ENCODE measurements at regions not wholly inside any gene's neighbourhood (a gene's known extent, or its start where the extent isn't known, plus 50 kb on each side); places are given as distances from the start of the nearest gene placed in this dataset.
A peak's percentile ranks its signal among the peaks of the same experiment; 100 is the strongest.
"Not testable (repeated sequence)": the region's sequence is repeated elsewhere in the genome, so short reads cannot be mapped to it uniquely, and the experiment has no call there.

DNA sequence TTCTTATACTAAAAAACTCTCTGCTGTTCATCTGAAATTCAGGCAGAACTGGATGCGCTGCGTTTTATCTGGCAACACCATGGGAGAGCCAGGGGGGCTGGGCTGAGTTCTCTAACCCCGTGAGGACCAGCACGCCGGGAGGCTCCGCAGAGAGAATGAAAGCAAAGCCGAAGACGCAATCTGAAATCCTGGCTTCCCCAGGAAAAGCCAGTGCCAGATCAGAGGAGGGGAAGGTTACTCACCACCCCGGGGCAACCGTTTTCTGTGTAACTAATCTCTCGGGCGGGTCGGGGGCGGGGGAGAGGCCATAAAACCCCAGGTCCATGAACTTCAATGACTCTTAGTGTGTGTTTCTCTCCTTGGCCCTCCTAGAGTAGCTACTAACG lies 99.4 kb downstream of the SHANK2 start (continued):
- TF ChIP-seq, protein P1, sequence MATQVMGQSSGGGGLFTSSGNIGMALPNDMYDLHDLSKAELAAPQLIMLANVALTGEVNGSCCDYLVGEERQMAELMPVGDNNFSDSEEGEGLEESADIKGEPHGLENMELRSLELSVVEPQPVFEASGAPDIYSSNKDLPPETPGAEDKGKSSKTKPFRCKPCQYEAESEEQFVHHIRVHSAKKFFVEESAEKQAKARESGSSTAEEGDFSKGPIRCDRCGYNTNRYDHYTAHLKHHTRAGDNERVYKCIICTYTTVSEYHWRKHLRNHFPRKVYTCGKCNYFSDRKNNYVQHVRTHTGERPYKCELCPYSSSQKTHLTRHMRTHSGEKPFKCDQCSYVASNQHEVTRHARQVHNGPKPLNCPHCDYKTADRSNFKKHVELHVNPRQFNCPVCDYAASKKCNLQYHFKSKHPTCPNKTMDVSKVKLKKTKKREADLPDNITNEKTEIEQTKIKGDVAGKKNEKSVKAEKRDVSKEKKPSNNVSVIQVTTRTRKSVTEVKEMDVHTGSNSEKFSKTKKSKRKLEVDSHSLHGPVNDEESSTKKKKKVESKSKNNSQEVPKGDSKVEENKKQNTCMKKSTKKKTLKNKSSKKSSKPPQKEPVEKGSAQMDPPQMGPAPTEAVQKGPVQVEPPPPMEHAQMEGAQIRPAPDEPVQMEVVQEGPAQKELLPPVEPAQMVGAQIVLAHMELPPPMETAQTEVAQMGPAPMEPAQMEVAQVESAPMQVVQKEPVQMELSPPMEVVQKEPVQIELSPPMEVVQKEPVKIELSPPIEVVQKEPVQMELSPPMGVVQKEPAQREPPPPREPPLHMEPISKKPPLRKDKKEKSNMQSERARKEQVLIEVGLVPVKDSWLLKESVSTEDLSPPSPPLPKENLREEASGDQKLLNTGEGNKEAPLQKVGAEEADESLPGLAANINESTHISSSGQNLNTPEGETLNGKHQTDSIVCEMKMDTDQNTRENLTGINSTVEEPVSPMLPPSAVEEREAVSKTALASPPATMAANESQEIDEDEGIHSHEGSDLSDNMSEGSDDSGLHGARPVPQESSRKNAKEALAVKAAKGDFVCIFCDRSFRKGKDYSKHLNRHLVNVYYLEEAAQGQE (IDR thresholded peaks at IDR 0.05), result no peak
- TF ChIP-seq FOXA1 (IDR thresholded peaks at IDR 0.05), result no peak
- no peak for TF ChIP-seq EGR1 (IDR thresholded peaks at IDR 0.05; ENCODE audit: low read depth in 2 of 2)
- TF ChIP-seq, protein P2, sequence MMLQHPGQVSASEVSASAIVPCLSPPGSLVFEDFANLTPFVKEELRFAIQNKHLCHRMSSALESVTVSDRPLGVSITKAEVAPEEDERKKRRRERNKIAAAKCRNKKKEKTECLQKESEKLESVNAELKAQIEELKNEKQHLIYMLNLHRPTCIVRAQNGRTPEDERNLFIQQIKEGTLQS (IDR thresholded peaks at IDR 0.05), result no peak
- no peak for TF ChIP-seq RXRA (IDR thresholded peaks at IDR 0.05)
- TF ChIP-seq, protein P3, sequence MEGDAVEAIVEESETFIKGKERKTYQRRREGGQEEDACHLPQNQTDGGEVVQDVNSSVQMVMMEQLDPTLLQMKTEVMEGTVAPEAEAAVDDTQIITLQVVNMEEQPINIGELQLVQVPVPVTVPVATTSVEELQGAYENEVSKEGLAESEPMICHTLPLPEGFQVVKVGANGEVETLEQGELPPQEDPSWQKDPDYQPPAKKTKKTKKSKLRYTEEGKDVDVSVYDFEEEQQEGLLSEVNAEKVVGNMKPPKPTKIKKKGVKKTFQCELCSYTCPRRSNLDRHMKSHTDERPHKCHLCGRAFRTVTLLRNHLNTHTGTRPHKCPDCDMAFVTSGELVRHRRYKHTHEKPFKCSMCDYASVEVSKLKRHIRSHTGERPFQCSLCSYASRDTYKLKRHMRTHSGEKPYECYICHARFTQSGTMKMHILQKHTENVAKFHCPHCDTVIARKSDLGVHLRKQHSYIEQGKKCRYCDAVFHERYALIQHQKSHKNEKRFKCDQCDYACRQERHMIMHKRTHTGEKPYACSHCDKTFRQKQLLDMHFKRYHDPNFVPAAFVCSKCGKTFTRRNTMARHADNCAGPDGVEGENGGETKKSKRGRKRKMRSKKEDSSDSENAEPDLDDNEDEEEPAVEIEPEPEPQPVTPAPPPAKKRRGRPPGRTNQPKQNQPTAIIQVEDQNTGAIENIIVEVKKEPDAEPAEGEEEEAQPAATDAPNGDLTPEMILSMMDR (IDR thresholded peaks at IDR 0.05; ENCODE audit: low read depth, low read length, missing input control), result no peak

DNA sequence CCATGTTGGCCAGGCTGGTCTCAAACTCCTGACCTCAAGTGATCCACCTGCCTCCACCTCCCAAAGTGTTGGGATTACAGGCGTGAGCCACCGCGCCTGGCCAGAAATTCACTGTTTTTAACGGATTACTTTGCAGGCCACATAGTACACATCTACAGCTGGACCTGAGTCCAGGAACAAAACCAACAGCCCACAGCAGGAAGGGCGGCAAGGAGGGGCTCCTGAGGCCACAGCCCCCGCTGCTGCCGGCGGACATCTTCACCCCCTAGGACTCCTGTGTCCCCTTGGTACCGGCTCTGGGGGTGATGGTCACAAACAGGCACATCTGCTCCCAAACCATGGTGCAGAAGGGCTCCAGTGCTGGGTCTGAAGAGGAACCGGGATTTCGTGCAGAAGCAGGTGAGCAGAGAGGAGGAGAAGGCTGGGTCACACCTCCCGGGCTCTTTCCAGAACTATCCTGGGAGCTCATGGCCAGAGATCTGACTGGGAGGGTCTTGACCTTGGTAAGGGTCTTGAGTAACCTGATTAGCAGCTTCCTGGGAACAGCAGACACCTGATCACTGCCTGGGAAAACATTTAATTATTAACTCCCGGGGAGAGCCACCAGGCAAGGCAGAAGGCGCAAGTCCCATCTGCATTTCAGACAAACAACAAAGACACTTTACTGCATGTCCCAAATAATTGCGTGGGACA lies 99.9 kb downstream of the SHANK2 start:
- not testable (repeated sequence) for H3K36me3 ChIP-seq (ENCODE audit: control insufficient read depth in 4 of 4, insufficient read depth in 3 of 4, low read depth in 1 of 4, low read length in 3 of 4); H3K27me3 ChIP-seq (ENCODE audit: control insufficient read depth in 4 of 4, insufficient read depth in 4 of 4, low read length in 3 of 4); H3K9ac ChIP-seq (ENCODE audit: low read depth in 1 of 2, low read length in 2 of 2); H3K9me3 ChIP-seq (ENCODE audit: control insufficient read depth in 4 of 4, low read length in 3 of 4)
- 26% methylated on average over 15 of the region's 15 CpGs for WGBS
- Histone ChIP-seq H3K4me1 (ENCODE audit: control insufficient read depth in 4 of 4, insufficient read depth in 4 of 4, low read length in 3 of 4) (peaks cover 5 to 31% (median 21%) of the 10 kb centered on the region in 4 donors), H3K27ac (ENCODE audit: low read depth in 1 of 2, low read length in 2 of 2) (peak overlapping the region; percentile 86 to 92), H3K4me3 (ENCODE audit: low read depth in 1 of 3, low read length in 3 of 3) (peak overlapping the region in 2 of 3 donors; percentile 7 to 35)
- DNase-seq (ENCODE audit: low spot score), result peak; percentile 37
- peak in 1 of 2 donors; percentile 7 for TF ChIP-seq JUND (IDR thresholded peaks at IDR 0.05)
- peak in 1 of 2 donors; percentile 31 for TF ChIP-seq RXRA (IDR thresholded peaks at IDR 0.05)
- TF ChIP-seq, protein P4, sequence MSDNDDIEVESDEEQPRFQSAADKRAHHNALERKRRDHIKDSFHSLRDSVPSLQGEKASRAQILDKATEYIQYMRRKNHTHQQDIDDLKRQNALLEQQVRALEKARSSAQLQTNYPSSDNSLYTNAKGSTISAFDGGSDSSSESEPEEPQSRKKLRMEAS (IDR thresholded peaks at IDR 0.05), result peak; percentile 55

DNA sequence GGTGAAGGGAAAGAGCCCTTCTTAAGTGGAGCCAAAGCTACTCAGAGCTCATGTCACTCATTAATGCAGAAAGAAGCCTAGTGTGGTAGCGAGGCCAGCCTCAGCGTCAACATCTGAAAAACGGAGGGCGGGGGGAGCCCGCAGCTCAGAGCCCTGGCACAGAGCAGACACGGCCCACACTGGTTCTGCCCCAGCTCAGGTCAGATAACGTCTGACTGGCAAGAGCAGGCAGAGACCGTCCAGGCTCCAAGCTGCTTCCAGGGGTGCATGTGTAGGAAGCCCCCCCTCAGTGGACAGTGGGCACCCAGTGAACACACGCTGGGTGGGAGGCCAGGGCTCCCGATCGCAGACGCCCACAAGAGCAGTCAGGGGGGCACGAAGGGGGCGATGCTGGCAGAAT lies 100.8 kb downstream of the SHANK2 start:
- WGBS, result 91% methylated on average over 14 of the region's 14 CpGs
- Histone ChIP-seq H3K9ac (ENCODE audit: low read depth in 1 of 2, low read length in 2 of 2) (no peak overlapping the region), H3K27me3 (ENCODE audit: control insufficient read depth in 4 of 4, insufficient read depth in 4 of 4, low read length in 3 of 4) (no peaks in the 10 kb centered on the region), H3K4me1 (ENCODE audit: control insufficient read depth in 4 of 4, insufficient read depth in 4 of 4, low read length in 3 of 4) (peaks cover 5 to 31% (median 21%) of the 10 kb centered on the region in 4 donors), H3K27ac (ENCODE audit: low read depth in 1 of 2, low read length in 2 of 2) (no peak overlapping the region), H3K9me3 (ENCODE audit: control insufficient read depth in 4 of 4, low read length in 3 of 4) (no peaks in the 10 kb centered on the region), H3K4me3 (ENCODE audit: low read depth in 1 of 3, low read length in 3 of 3) (no peak overlapping the region), H3K36me3 (ENCODE audit: control insufficient read depth in 4 of 4, insufficient read depth in 3 of 4, low read depth in 1 of 4, low read length in 3 of 4) (peaks cover 0 to 4% (median 1%) of the 10 kb centered on the region in 4 donors)
- DNase-seq (ENCODE audit: low spot score), result no peak
- TF ChIP-seq, protein P5, sequence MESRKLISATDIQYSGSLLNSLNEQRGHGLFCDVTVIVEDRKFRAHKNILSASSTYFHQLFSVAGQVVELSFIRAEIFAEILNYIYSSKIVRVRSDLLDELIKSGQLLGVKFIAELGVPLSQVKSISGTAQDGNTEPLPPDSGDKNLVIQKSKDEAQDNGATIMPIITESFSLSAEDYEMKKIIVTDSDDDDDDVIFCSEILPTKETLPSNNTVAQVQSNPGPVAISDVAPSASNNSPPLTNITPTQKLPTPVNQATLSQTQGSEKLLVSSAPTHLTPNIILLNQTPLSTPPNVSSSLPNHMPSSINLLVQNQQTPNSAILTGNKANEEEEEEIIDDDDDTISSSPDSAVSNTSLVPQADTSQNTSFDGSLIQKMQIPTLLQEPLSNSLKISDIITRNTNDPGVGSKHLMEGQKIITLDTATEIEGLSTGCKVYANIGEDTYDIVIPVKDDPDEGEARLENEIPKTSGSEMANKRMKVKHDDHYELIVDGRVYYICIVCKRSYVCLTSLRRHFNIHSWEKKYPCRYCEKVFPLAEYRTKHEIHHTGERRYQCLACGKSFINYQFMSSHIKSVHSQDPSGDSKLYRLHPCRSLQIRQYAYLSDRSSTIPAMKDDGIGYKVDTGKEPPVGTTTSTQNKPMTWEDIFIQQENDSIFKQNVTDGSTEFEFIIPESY (IDR thresholded peaks at IDR 0.05), result no peak
- no peak for TF ChIP-seq JUND (IDR thresholded peaks at IDR 0.05)
- TF ChIP-seq RXRA (IDR thresholded peaks at IDR 0.05), result no peak
- TF ChIP-seq, protein P2 (IDR thresholded peaks at IDR 0.05), result no peak
- TF ChIP-seq EGR1 (IDR thresholded peaks at IDR 0.05; ENCODE audit: low read depth in 2 of 2), result no peak
- TF ChIP-seq, protein P4 (IDR thresholded peaks at IDR 0.05), result no peak
- no peak for TF ChIP-seq HNF4G (IDR thresholded peaks at IDR 0.05)
- TF ChIP-seq, protein P1 (IDR thresholded peaks at IDR 0.05), result no peak
- TF ChIP-seq NR2F2 (IDR thresholded peaks at IDR 0.05), result no peak
- no peak for TF ChIP-seq GABPA (IDR thresholded peaks at IDR 0.05 in 1 of 2, conservative IDR thresholded peaks at IDR 0.05 in 1 of 2)
- TF ChIP-seq, protein P3 (IDR thresholded peaks at IDR 0.05; ENCODE audit: low read depth, low read length, missing input control), result no peak

Measured in liver (tissue), 8 donors.